Activated naive CD4-positive, alpha-beta T cell treated with anti-CD3 and anti-CD28 coated beads, Interleukin-2, amount 50 U/mL, for 16 hours (primary cell): ENCODE measurements at regions not wholly inside any gene's neighbourhood (a gene's known extent, or its start where the extent isn't known, plus 50 kb on each side); places are given as distances from the start of the nearest gene placed in this dataset.
"Not testable (repeated sequence)": the region's sequence is repeated elsewhere in the genome, so short reads cannot be mapped to it uniquely, and the experiment has no call there.

Source experiments
- DNase-seq: peaks from one replicate; pipeline ENCODE4 v3.0.0-alpha.2; 2020

- DNase-seq, result no peak
Observed at GRCh38 chr2:146734042-146734820, 1110.6 kb upstream of the ACVR2A start.

- no peak for DNase-seq
Observed at GRCh38 chr2:146730882-146731281, 1113.9 kb upstream of the ACVR2A start.

- no peak for DNase-seq
Observed at GRCh38 chr2:146721486-146721885, 1123.3 kb upstream of the ACVR2A start.

GRCh38 chr2:146720170-146720569, 1124.7 kb upstream of the ACVR2A start:
- no peak for DNase-seq

- DNase-seq, result no peak
Observed at GRCh38 chr2:146716591-146716990, 1128.2 kb upstream of the ACVR2A start.

- DNase-seq, result no peak
Observed at GRCh38 chr2:146709004-146709403, 1135.8 kb upstream of the ACVR2A start.

- no peak for DNase-seq
Observed at GRCh38 chr2:146701183-146701582, 1143.6 kb upstream of the ACVR2A start.

GRCh38 chr2:146697307-146697706, 1147.5 kb upstream of the ACVR2A start:
- no peak for DNase-seq

GRCh38 chr2:146696787-146697186, 1148.0 kb upstream of the ACVR2A start:
- DNase-seq, result not testable (repeated sequence)

- no peak for DNase-seq
Observed at GRCh38 chr2:146681991-146682390, 1162.8 kb upstream of the ACVR2A start.

- DNase-seq, result no peak
Observed at GRCh38 chr2:146678516-146678915, 1166.3 kb upstream of the ACVR2A start.

GRCh38 chr2:146677280-146677679, 1167.5 kb upstream of the ACVR2A start:
- DNase-seq, result no peak

- no peak for DNase-seq
Observed at GRCh38 chr2:146669735-146670134, 1175.1 kb upstream of the ACVR2A start.

- no peak for DNase-seq
Observed at GRCh38 chr2:146666340-146666739, 1178.5 kb upstream of the ACVR2A start.

- no peak for DNase-seq
Observed at GRCh38 chr2:146665800-146666199, 1179.0 kb upstream of the ACVR2A start.

GRCh38 chr2:146661473-146662096, 1183.2 kb upstream of the ACVR2A start:
- no peak for DNase-seq

GRCh38 chr2:146659976-146660375, 1184.9 kb upstream of the ACVR2A start:
- DNase-seq, result no peak

- no peak for DNase-seq
Observed at GRCh38 chr2:146652311-146652710, 1192.5 kb upstream of the ACVR2A start.

- DNase-seq, result no peak
Observed at GRCh38 chr2:146651361-146651760, 1193.5 kb upstream of the ACVR2A start.

- DNase-seq, result no peak
Observed at GRCh38 chr2:146642066-146642465, 1202.8 kb upstream of the ACVR2A start.

GRCh38 chr2:146634230-146635097, 1210.4 kb upstream of the ACVR2A start:
- DNase-seq, result no peak

- no peak for DNase-seq
Observed at GRCh38 chr2:146633159-146633558, 1211.7 kb upstream of the ACVR2A start.

- DNase-seq, result no peak
Observed at GRCh38 chr2:146632707-146633106, 1212.1 kb upstream of the ACVR2A start.
